ENCODE measurements at regions not wholly inside any gene's neighbourhood (a gene's known extent, or its start where the extent isn't known, plus 50 kb on each side); places are given as distances from the start of the nearest gene placed in this dataset.

GRCh38 chr5:124292322-124292855 is 454.1 kb downstream of the ZNF608 start:
- intact Hi-C loops (cut with micrococcal nuclease; ENCODE audit: unreplicated experiment), result no loop called here
- TF ChIP-seq CTCF (conservative IDR thresholded peaks at IDR 0.05; ENCODE audit: low read depth, low read length) (no peak), EZH2 (IDR thresholded peaks at IDR 0.05; ENCODE audit: borderline replicate concordance, low read depth, low read length, poor library complexity, severe bottlenecking) (no peak)
- no peaks in the 10 kb centered on the region for H3K4me1 ChIP-seq (ENCODE audit: insufficient read depth, low read length, poor library complexity, severe bottlenecking)
- peaks cover 11% of the 10 kb centered on the region for H3K27me3 ChIP-seq (replicated peaks; ENCODE audit: insufficient read depth, low read depth, low read length, poor library complexity)
- H3K4me3 ChIP-seq (ENCODE audit: low read depth, low read length, poor library complexity, severe bottlenecking), result no peak overlapping the region
- ChIA-PET CTCF (no interaction called here), POLR2A (ENCODE audit: low non-redundant PET) (no interaction called here)
- no peaks in the 10 kb centered on the region for H3K36me3 ChIP-seq (ENCODE audit: insufficient read depth, low read length, poor library complexity, severe bottlenecking)
- BruUV-seq (replicated peaks), result no TSS peak
- no peak for DNase-seq (ENCODE audit: low spot score)
- H3K9me3 ChIP-seq (ENCODE audit: low read depth, low read length, poor library complexity, severe bottlenecking), result no peaks in the 10 kb centered on the region
- H3K27ac ChIP-seq (ENCODE audit: low read depth, low read length, poor library complexity, severe bottlenecking), result no peak overlapping the region

GRCh38 chr5:124289641-124290311 is 456.7 kb downstream of the ZNF608 start:
- POLR2A ChIA-PET (ENCODE audit: low non-redundant PET), result no interaction called here
- DNase-seq (ENCODE audit: low spot score), result no peak
- BruUV-seq (replicated peaks), result no TSS peak
- Histone ChIP-seq H3K4me3 (ENCODE audit: low read depth, low read length, poor library complexity, severe bottlenecking) (no peak overlapping the region), H3K36me3 (ENCODE audit: insufficient read depth, low read length, poor library complexity, severe bottlenecking) (no peaks in the 10 kb centered on the region), H3K27me3 (replicated peaks; ENCODE audit: insufficient read depth, low read depth, low read length, poor library complexity) (peaks cover 9% of the 10 kb centered on the region), H3K27ac (ENCODE audit: low read depth, low read length, poor library complexity, severe bottlenecking) (no peak overlapping the region), H3K4me1 (ENCODE audit: insufficient read depth, low read length, poor library complexity, severe bottlenecking) (no peaks in the 10 kb centered on the region), H3K9me3 (ENCODE audit: low read depth, low read length, poor library complexity, severe bottlenecking) (no peaks in the 10 kb centered on the region)
- TF ChIP-seq CTCF (conservative IDR thresholded peaks at IDR 0.05; ENCODE audit: low read depth, low read length), result no peak
- intact Hi-C loops (cut with micrococcal nuclease; ENCODE audit: unreplicated experiment), result no loop called here
- CTCF ChIA-PET, result no interaction called here

- TF ChIP-seq EZH2 (IDR thresholded peaks at IDR 0.05; ENCODE audit: borderline replicate concordance, low read depth, low read length, poor library complexity, severe bottlenecking), result no peak
- TF ChIP-seq CTCF (conservative IDR thresholded peaks at IDR 0.05; ENCODE audit: low read depth, low read length), result no peak
- H3K27ac ChIP-seq (ENCODE audit: low read depth, low read length, poor library complexity, severe bottlenecking), result no peak overlapping the region
- intact Hi-C loops (cut with micrococcal nuclease; ENCODE audit: unreplicated experiment), result no loop called here
- ChIA-PET CTCF (no interaction called here), POLR2A (ENCODE audit: low non-redundant PET) (no interaction called here)
- no peak overlapping the region for H3K4me3 ChIP-seq (ENCODE audit: low read depth, low read length, poor library complexity, severe bottlenecking)
- BruUV-seq (replicated peaks), result no TSS peak
- H3K27me3 ChIP-seq (replicated peaks; ENCODE audit: insufficient read depth, low read depth, low read length, poor library complexity), result peaks cover 3% of the 10 kb centered on the region
- H3K36me3 ChIP-seq (ENCODE audit: insufficient read depth, low read length, poor library complexity, severe bottlenecking), result no peaks in the 10 kb centered on the region
- H3K9me3 ChIP-seq (ENCODE audit: low read depth, low read length, poor library complexity, severe bottlenecking), result no peaks in the 10 kb centered on the region
- no peaks in the 10 kb centered on the region for H3K4me1 ChIP-seq (ENCODE audit: insufficient read depth, low read length, poor library complexity, severe bottlenecking)
- DNase-seq (ENCODE audit: low spot score), result no peak
These were observed 457.3 kb downstream of the ZNF608 start for GRCh38 chr5:124289130-124289529.
